HG02852 (cell line): ENCODE measurements at regions not wholly inside any gene's neighbourhood (a gene's known extent, or its start where the extent isn't known, plus 50 kb on each side); places are given as distances from the start of the nearest gene placed in this dataset.

Experiments
- ATAC-seq: cut with Tn5 transposase; IDR thresholded peaks from one replicate; pipeline ENCODE4 v1.9.1; 2021; ENCODE audit warnings: mild to moderate bottlenecking, moderate library complexity; ENCODE audit not compliant: unreplicated experiment

GRCh38 chr14:98229656-98230366 is 1042.2 kb downstream of the BCL11B start:
- ATAC-seq, result no peak

GRCh38 chr14:98230411-98230810 is 1041.6 kb downstream of the BCL11B start:
- ATAC-seq, result no peak

GRCh38 chr14:98231210-98231609 is 1040.8 kb downstream of the BCL11B start:
- no peak for ATAC-seq

GRCh38 chr14:98233656-98234055 is 1038.3 kb downstream of the BCL11B start:
- no peak for ATAC-seq

GRCh38 chr14:98234208-98234607 is 1037.8 kb downstream of the BCL11B start:
- ATAC-seq, result no peak

GRCh38 chr14:98236314-98236713 is 1035.7 kb downstream of the BCL11B start:
- no peak for ATAC-seq

GRCh38 chr14:98237939-98238338 is 1034.1 kb downstream of the BCL11B start:
- ATAC-seq, result no peak

GRCh38 chr14:98240376-98240775 is 1031.6 kb downstream of the BCL11B start:
- no peak for ATAC-seq

GRCh38 chr14:98242903-98243302 is 1029.1 kb downstream of the BCL11B start:
- ATAC-seq, result no peak

GRCh38 chr14:98243332-98243731 is 1028.7 kb downstream of the BCL11B start:
- no peak for ATAC-seq

GRCh38 chr14:98244162-98244948 is 1027.6 kb downstream of the BCL11B start:
- ATAC-seq, result no peak

- no peak for ATAC-seq
These were observed 1026.9 kb downstream of the BCL11B start for GRCh38 chr14:98244966-98245569.

- no peak for ATAC-seq
These were observed 1022.9 kb downstream of the BCL11B start for GRCh38 chr14:98249057-98249456.

GRCh38 chr14:98249476-98249875 is 1022.5 kb downstream of the BCL11B start:
- ATAC-seq, result no peak

- ATAC-seq, result no peak
These were observed 1019.2 kb downstream of the BCL11B start for GRCh38 chr14:98252820-98253219.

GRCh38 chr14:98259881-98260280 is 1012.1 kb downstream of the BCL11B start:
- ATAC-seq, result no peak

GRCh38 chr14:98262566-98262965 is 1009.4 kb downstream of the BCL11B start:
- ATAC-seq, result no peak

- ATAC-seq, result no peak
These were observed 1002.5 kb downstream of the BCL11B start for GRCh38 chr14:98269533-98269932.

- ATAC-seq, result no peak
These were observed 1001.8 kb downstream of the BCL11B start for GRCh38 chr14:98270201-98270600.

GRCh38 chr14:98274596-98274995 is 997.4 kb downstream of the BCL11B start:
- ATAC-seq, result no peak

GRCh38 chr14:98278800-98279199 is 993.2 kb downstream of the BCL11B start:
- no peak for ATAC-seq

GRCh38 chr14:98280436-98280835 is 991.6 kb downstream of the BCL11B start:
- ATAC-seq, result no peak
